ENCODE measurements at regions not wholly inside any gene's neighbourhood (a gene's known extent, or its start where the extent isn't known, plus 50 kb on each side); places are given as distances from the start of the nearest gene placed in this dataset.

- no peak overlapping the region for H3K4me2 ChIP-seq (ENCODE audit: low read length)
Observed at GRCh38 chr1:234988536-234988935, 140.1 kb downstream of the TOMM20 start.

GRCh38 chr1:234988155-234988517 lies 140.5 kb downstream of the TOMM20 start:
- H2AFZ ChIP-seq (ENCODE audit: low read depth, low read length, poor library complexity, severe bottlenecking) = no peak overlapping the region
- H3K27ac ChIP-seq (ENCODE audit: low read depth, low read length) = no peak overlapping the region
- ATAC-seq (no peak), DNase-seq (ENCODE audit: low read depth, low spot score) (no peak)
- H3K36me3 ChIP-seq (ENCODE audit: control insufficient read depth in 1 of 2, insufficient read depth in 2 of 2, low read length in 2 of 2) = no peaks in the 10 kb centered on the region
- no peaks in the 10 kb centered on the region for H4K20me1 ChIP-seq (ENCODE audit: insufficient read depth)
- H3K4me3 ChIP-seq (replicated peaks in 1 of 2; ENCODE audit: low read depth in 1 of 2, low read length in 2 of 2) = no peak overlapping the region
- no peaks in the 10 kb centered on the region for H3K9me3 ChIP-seq (ENCODE audit: control insufficient read depth in 1 of 2, insufficient read depth in 1 of 2, low read depth in 1 of 2, low read length in 2 of 2)
- no TSS peak for BruUV-seq (replicated peaks)
- ChIA-PET RAD21 (ENCODE audit: low non-redundant PET in 1 of 2, low total read pairs in 2 of 2, uncharacterized antibody in 2 of 2, unreplicated experiment in 2 of 2) (no interaction called here), CTCF (no interaction called here), POLR2A (no interaction called here)
- intact Hi-C loops (cut with micrococcal nuclease) = no loop called here
- no peaks in the 10 kb centered on the region for H3K79me2 ChIP-seq (ENCODE audit: insufficient read depth, low read length)
- peaks cover 8 to 32% of the 10 kb centered on the region in 2 experiments; a peak in 3 of 4 replicates for H3K4me1 ChIP-seq (ENCODE audit: control insufficient read depth in 1 of 2, insufficient read depth in 2 of 2, low read length in 2 of 2)
- no peak overlapping the region for H3K4me2 ChIP-seq (ENCODE audit: low read length)
- H3K9ac ChIP-seq (ENCODE audit: low read length) = no peak overlapping the region
- no peaks in the 10 kb centered on the region for H3K9me2 ChIP-seq (ENCODE audit: insufficient read depth)
- no peaks in the 10 kb centered on the region for H3K27me3 ChIP-seq (ENCODE audit: insufficient read depth, low read length)
- TF ChIP-seq ZBTB33 (IDR thresholded peaks at IDR 0.05; ENCODE audit: extremely low read depth, insufficient replicate concordance, low read length) (no peak), SRF (IDR thresholded peaks at IDR 0.05; ENCODE audit: low read depth) (no peak), SIN3A (IDR thresholded peaks at IDR 0.05; ENCODE audit: low read depth) (no peak), CBX3 (IDR thresholded peaks at IDR 0.05; ENCODE audit: low read depth) (no peak), ATF3 (IDR thresholded peaks at IDR 0.05) (no peak), CTCF (IDR thresholded peaks at IDR 0.05 in 2 of 3, conservative IDR thresholded peaks at IDR 0.05 in 1 of 3; ENCODE audit: borderline replicate concordance in 1 of 3, insufficient read depth in 1 of 3, low read depth in 2 of 3, low read length in 2 of 3) (no peak), ELF1 (IDR thresholded peaks at IDR 0.05; ENCODE audit: borderline replicate concordance, low read depth) (no peak), EZH2 (IDR thresholded peaks at IDR 0.05) (no peak)

More at GRCh38 chr1:234988536-234988935, 140.1 kb downstream of the TOMM20 start:
- TF ChIP-seq JUND (IDR thresholded peaks at IDR 0.05) (no peak), YY1 (IDR thresholded peaks at IDR 0.05; ENCODE audit: extremely low read depth, insufficient replicate concordance, low read depth, low read length) (no peak), RAD21 (IDR thresholded peaks at IDR 0.05; ENCODE audit: low read depth) (no peak), TCF7L2 (IDR thresholded peaks at IDR 0.05; ENCODE audit: borderline replicate concordance, extremely low read depth, insufficient read depth, insufficient read length) (no peak), EGR1 (IDR thresholded peaks at IDR 0.05; ENCODE audit: low read depth) (no peak), POLR2A (IDR thresholded peaks at IDR 0.05; ENCODE audit: borderline replicate concordance, extremely low read depth, insufficient read depth, insufficient read length) (no peak), ZFX (IDR thresholded peaks at IDR 0.05) (no peak), ELF1 (IDR thresholded peaks at IDR 0.05; ENCODE audit: borderline replicate concordance, low read depth) (no peak), EZH2phosphoT487 (IDR thresholded peaks at IDR 0.05; ENCODE audit: borderline replicate concordance) (no peak), CBX3 (IDR thresholded peaks at IDR 0.05; ENCODE audit: low read depth) (no peak), POLR2AphosphoS5 (IDR thresholded peaks at IDR 0.05; ENCODE audit: low read depth, low read length) (no peak), SRF (IDR thresholded peaks at IDR 0.05; ENCODE audit: low read depth) (no peak)
- BruUV-seq (replicated peaks) = no TSS peak
- Histone ChIP-seq H3K27ac (ENCODE audit: low read depth, low read length) (no peak overlapping the region), H3K9me2 (ENCODE audit: insufficient read depth) (no peaks in the 10 kb centered on the region), H3K27me3 (ENCODE audit: insufficient read depth, low read length) (no peaks in the 10 kb centered on the region), H3K9me3 (ENCODE audit: control insufficient read depth in 1 of 2, insufficient read depth in 1 of 2, low read depth in 1 of 2, low read length in 2 of 2) (no peaks in the 10 kb centered on the region), H3K4me1 (ENCODE audit: control insufficient read depth in 1 of 2, insufficient read depth in 2 of 2, low read length in 2 of 2) (peaks cover 8 to 32% of the 10 kb centered on the region in 2 experiments; a peak in 3 of 4 replicates), H3K4me3 (replicated peaks in 1 of 2; ENCODE audit: low read depth in 1 of 2, low read length in 2 of 2) (no peak overlapping the region), H3K79me2 (ENCODE audit: insufficient read depth, low read length) (no peaks in the 10 kb centered on the region), H4K20me1 (ENCODE audit: insufficient read depth) (no peaks in the 10 kb centered on the region), H3K36me3 (ENCODE audit: control insufficient read depth in 1 of 2, insufficient read depth in 2 of 2, low read length in 2 of 2) (no peaks in the 10 kb centered on the region), H3K9ac (ENCODE audit: low read length) (no peak overlapping the region), H2AFZ (ENCODE audit: low read depth, low read length, poor library complexity, severe bottlenecking) (no peak overlapping the region)
- intact Hi-C loops (cut with micrococcal nuclease) = no loop called here
- ChIA-PET POLR2A (no interaction called here), CTCF (no interaction called here), RAD21 (ENCODE audit: low non-redundant PET in 1 of 2, low total read pairs in 2 of 2, uncharacterized antibody in 2 of 2, unreplicated experiment in 2 of 2) (no interaction called here)
- DNase-seq (ENCODE audit: low read depth, low spot score) (no peak), ATAC-seq (no peak)
